OCI-LY3 (cell line): ENCODE measurements at regions not wholly inside any gene's neighbourhood (a gene's known extent, or its start where the extent isn't known, plus 50 kb on each side); places are given as distances from the start of the nearest gene placed in this dataset.

Experiments used
- H2AFZ ChIP-seq: fragments of 200-600, 300-600 bp; shearing (Covaris generic); 2 replicates; pipeline ENCODE4 v1.6.0; 2014; ENCODE audit warnings: antibody characterized with exemption, low read depth, low read length
- H3K27ac ChIP-seq: fragments of 200-600, 300-600 bp; sonication (generic); 2 replicates; pipeline ENCODE4 v1.5.1; 2014; ENCODE audit warnings: mild to moderate bottlenecking, low read length, moderate library complexity, mixed read lengths
- H3K27me3 ChIP-seq: fragments of 200-600, 300-600 bp; sonication (generic); 2 replicates; pipeline ENCODE4 v1.6.1; 2014; ENCODE audit warnings: low read depth, low read length, mixed read lengths
- H3K36me3 ChIP-seq: fragments of 200-600, 300-600 bp; sonication (generic); replicated peaks from 2 replicates; pipeline ENCODE3; 2014; ENCODE audit warnings: low read depth, low read length, mixed read lengths
- H3K4me1 ChIP-seq: fragments of 300-600, 200-600 bp; sonication (generic); 2 replicates; pipeline ENCODE4 v1.6.1; 2014; ENCODE audit warnings: low read length, mixed read lengths
- H3K4me2 ChIP-seq: fragments of 200-600, 300-600 bp; sonication (generic); 2 replicates; pipeline ENCODE4 v1.6.1; 2014; ENCODE audit warnings: low read length, mixed read lengths
- H3K4me3 ChIP-seq: fragments of 300-600, 200-600 bp; sonication (generic); 2 replicates; pipeline ENCODE4 v1.5.1; 2014; ENCODE audit warnings: antibody characterized with exemption, mild to moderate bottlenecking, low read length, moderate library complexity
- H3K79me2 ChIP-seq: fragments of 300-600, 200-600 bp; shearing (Covaris generic); 2 replicates; pipeline ENCODE4 v1.6.1; 2014; ENCODE audit warnings: mild to moderate bottlenecking, low read length, mixed read lengths
- H3K9ac ChIP-seq: fragments of 300-600, 200-600 bp; shearing (Covaris generic); 2 replicates; pipeline ENCODE4 v1.6.0; 2014; ENCODE audit warnings: mild to moderate bottlenecking, low read length, moderate library complexity
- H3K9me3 ChIP-seq: fragments of 200-600, 300-600 bp; shearing (Covaris generic); 2 replicates; pipeline ENCODE4 v1.6.1; 2014; ENCODE audit warnings: low read length, mixed read lengths; ENCODE audit not compliant: insufficient read depth
- H4K20me1 ChIP-seq: fragments of 200-600, 300-600 bp; sonication (generic); 2 replicates; pipeline ENCODE4 v1.6.1; 2016; ENCODE audit warnings: low read length, mixed read lengths; ENCODE audit not compliant: insufficient read depth
- EZH2phosphoT487 ChIP-seq: fragments of 200-600 bp; shearing (Covaris generic); IDR thresholded peaks from 2 replicates; pipeline ENCODE4 v1.6.1; 2018; ENCODE audit warnings: antibody characterized with exemption, mixed run types, low read depth
- TF ChIP-seq, protein P1 (sequence below): fragments of 200-600, 300-600 bp; sonication (generic); IDR thresholded peaks from 2 replicates; pipeline ENCODE4 v1.5.1; 2014; ENCODE audit warnings: antibody characterized with exemption, low read length, low read depth

DNA sequence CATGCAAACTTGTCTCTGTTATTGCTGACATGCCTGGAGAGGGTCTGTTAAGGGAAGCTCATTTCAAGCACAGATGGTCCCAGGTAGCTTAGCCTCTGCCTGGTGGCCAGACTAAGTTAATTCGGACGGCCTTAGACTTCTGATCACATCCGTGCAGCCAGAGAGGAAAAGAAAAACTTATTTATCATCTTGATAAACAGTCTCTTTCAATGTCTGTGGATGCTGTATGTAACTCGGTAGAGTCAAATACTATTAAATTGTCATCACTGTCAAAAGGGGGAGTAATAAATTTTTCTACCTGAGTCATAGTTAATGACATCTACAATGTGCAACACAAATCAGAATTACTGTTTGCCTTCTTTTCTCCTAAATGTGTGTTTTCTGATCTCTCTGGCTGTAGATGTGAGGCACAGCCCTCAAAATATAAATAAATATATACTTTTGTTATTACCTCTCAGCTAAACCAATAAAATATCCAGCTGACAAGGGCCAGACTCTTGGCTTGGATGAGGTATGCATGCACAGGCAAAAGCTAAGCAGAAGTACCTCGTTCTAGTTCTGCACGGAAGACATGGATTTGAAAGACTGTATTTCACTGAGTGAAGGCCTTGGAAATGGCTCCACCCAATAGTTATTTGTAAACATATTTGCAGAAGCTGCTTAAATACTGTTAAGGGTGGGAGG is 530.0 kb downstream of the TAFA4 start:
- TF ChIP-seq EZH2phosphoT487 = no peak
- TF ChIP-seq, protein P1, sequence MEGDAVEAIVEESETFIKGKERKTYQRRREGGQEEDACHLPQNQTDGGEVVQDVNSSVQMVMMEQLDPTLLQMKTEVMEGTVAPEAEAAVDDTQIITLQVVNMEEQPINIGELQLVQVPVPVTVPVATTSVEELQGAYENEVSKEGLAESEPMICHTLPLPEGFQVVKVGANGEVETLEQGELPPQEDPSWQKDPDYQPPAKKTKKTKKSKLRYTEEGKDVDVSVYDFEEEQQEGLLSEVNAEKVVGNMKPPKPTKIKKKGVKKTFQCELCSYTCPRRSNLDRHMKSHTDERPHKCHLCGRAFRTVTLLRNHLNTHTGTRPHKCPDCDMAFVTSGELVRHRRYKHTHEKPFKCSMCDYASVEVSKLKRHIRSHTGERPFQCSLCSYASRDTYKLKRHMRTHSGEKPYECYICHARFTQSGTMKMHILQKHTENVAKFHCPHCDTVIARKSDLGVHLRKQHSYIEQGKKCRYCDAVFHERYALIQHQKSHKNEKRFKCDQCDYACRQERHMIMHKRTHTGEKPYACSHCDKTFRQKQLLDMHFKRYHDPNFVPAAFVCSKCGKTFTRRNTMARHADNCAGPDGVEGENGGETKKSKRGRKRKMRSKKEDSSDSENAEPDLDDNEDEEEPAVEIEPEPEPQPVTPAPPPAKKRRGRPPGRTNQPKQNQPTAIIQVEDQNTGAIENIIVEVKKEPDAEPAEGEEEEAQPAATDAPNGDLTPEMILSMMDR = no peak
- Histone ChIP-seq H3K36me3 (no peaks in the 10 kb centered on the region), H3K9me3 (no peaks in the 10 kb centered on the region), H4K20me1 (no peaks in the 10 kb centered on the region), H3K79me2 (no peaks in the 10 kb centered on the region), H3K9ac (no peak overlapping the region), H3K27ac (no peak overlapping the region), H3K4me2 (no peak overlapping the region), H2AFZ (no peak overlapping the region), H3K4me1 (no peaks in the 10 kb centered on the region), H3K4me3 (no peak overlapping the region), H3K27me3 (no peaks in the 10 kb centered on the region)

DNA sequence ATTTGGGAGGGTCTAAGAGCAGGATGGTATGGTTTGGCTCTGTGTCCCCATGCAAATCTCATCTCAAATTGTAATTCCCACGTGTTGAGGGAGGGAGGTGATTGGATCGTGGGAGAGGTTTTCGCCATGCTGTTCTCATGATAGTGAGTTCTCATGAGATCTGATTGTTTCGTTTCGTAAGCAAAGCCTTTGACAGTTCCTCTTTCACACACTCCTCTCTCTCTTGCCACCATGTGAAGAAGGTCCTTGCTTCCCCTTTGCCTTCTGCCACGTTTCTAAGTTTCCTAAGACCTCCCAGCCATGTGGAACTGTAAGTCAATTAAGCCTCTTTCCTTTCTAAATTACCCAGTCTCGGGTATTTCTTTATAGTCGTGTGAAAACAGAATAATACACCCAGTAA is 553.7 kb downstream of the TAFA4 start:
- no peaks in the 10 kb centered on the region for H4K20me1 ChIP-seq
- no peak overlapping the region for H2AFZ ChIP-seq
- TF ChIP-seq EZH2phosphoT487 = no peak
- TF ChIP-seq, protein P1 = no peak

DNA sequence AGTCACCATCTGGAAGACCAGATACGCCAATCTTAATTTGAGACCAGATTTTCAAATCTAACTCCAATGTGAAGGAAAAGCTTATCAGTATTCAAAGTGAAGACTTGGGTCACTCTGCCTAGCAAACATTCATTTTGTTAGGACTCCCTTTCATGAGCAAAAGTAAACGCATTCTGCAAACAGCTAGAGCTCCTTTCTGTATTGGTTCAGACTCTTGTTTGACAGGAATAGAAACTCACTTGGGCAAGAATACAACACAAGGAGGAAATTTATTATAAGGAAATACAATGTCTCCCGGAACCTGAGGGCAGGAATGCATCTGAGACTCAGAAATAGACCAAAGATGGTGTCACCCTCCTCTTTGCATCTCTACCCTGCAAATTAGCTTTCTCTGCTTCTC is 558.6 kb downstream of the TAFA4 start:
- Histone ChIP-seq H3K9ac (no peak overlapping the region), H3K4me2 (no peak overlapping the region), H4K20me1 (no peaks in the 10 kb centered on the region), H3K27me3 (no peaks in the 10 kb centered on the region), H2AFZ (no peak overlapping the region), H3K79me2 (no peaks in the 10 kb centered on the region), H3K9me3 (no peaks in the 10 kb centered on the region), H3K4me1 (no peaks in the 10 kb centered on the region), H3K36me3 (no peaks in the 10 kb centered on the region), H3K4me3 (no peak overlapping the region), H3K27ac (no peak overlapping the region)
- TF ChIP-seq, protein P1 = no peak
- no peak for TF ChIP-seq EZH2phosphoT487

More for the DNA sequence above, 553.7 kb downstream of the TAFA4 start:
- no peaks in the 10 kb centered on the region for H3K4me1 ChIP-seq
- H3K27me3 ChIP-seq = no peaks in the 10 kb centered on the region
- H3K9ac ChIP-seq = no peak overlapping the region
- no peak overlapping the region for H3K27ac ChIP-seq
- H3K4me2 ChIP-seq = no peak overlapping the region
- H3K4me3 ChIP-seq = no peak overlapping the region
- H3K36me3 ChIP-seq = no peaks in the 10 kb centered on the region
- H3K79me2 ChIP-seq = no peaks in the 10 kb centered on the region
- H3K9me3 ChIP-seq = no peaks in the 10 kb centered on the region

DNA sequence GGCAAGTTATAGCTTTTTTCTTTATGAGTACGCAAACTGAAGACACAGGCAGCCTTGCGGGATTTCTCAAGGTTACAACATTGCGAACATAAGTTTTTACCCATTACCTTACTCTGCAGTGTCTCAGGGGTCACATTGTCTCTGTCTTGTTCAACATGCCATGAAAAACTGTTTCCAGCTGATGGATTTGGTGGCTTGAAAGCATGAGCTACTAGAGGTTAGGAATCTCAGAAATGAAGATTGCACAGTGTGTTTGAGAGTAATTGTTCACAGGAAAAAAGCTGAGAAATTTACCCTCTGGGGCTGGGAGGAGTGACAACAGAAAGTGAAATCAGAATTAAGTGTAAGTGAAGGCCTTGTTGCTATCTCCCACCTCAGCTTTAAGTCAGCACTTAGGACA is 568.6 kb downstream of the TAFA4 start:
- Histone ChIP-seq H3K9ac (no peak overlapping the region), H3K9me3 (no peaks in the 10 kb centered on the region), H3K36me3 (no peaks in the 10 kb centered on the region), H3K4me1 (no peaks in the 10 kb centered on the region), H3K27ac (no peak overlapping the region), H3K79me2 (no peaks in the 10 kb centered on the region), H3K4me2 (no peak overlapping the region), H3K4me3 (no peak overlapping the region), H3K27me3 (no peaks in the 10 kb centered on the region), H4K20me1 (no peaks in the 10 kb centered on the region), H2AFZ (no peak overlapping the region)
- TF ChIP-seq EZH2phosphoT487 = no peak
- TF ChIP-seq, protein P1 = no peak
